ENCODE measurements at regions not wholly inside any gene's neighbourhood (a gene's known extent, or its start where the extent isn't known, plus 50 kb on each side); places are given as distances from the start of the nearest gene placed in this dataset.

GRCh38 chr13:108360139-108360538 is 90.6 kb downstream of the TNFSF13B start:
- no peak for DNase-seq (ENCODE audit: low read depth)

GRCh38 chr13:108361769-108362168 is 92.3 kb downstream of the TNFSF13B start:
- DNase-seq (ENCODE audit: low read depth) = no peak

GRCh38 chr13:108363666-108364065 is 94.1 kb downstream of the TNFSF13B start:
- no peak for DNase-seq (ENCODE audit: low read depth)

- no peak for DNase-seq (ENCODE audit: low read depth)
Measured at GRCh38 chr13:108365255-108365654, 95.7 kb downstream of the TNFSF13B start.

GRCh38 chr13:108368250-108368905 is 98.9 kb downstream of the TNFSF13B start:
- no peak for DNase-seq (ENCODE audit: low read depth)

- DNase-seq (ENCODE audit: low read depth) = no peak
Measured at GRCh38 chr13:108369412-108369811, 99.9 kb downstream of the TNFSF13B start.

- no peak for DNase-seq (ENCODE audit: low read depth)
Measured at GRCh38 chr13:108375034-108375433, 105.5 kb downstream of the TNFSF13B start.

GRCh38 chr13:108375772-108376171 is 106.3 kb downstream of the TNFSF13B start:
- DNase-seq (ENCODE audit: low read depth) = no peak

GRCh38 chr13:108376308-108376707 is 106.8 kb downstream of the TNFSF13B start:
- no peak for DNase-seq (ENCODE audit: low read depth)

GRCh38 chr13:108377646-108378206 is 108.2 kb downstream of the TNFSF13B start:
- DNase-seq (ENCODE audit: low read depth) = no peak

- no peak for DNase-seq (ENCODE audit: low read depth)
Measured at GRCh38 chr13:108383667-108384066, 114.1 kb downstream of the TNFSF13B start.

GRCh38 chr13:108387156-108387555 is 117.6 kb downstream of the TNFSF13B start:
- DNase-seq (ENCODE audit: low read depth) = no peak

- DNase-seq (ENCODE audit: low read depth) = no peak
Measured at GRCh38 chr13:108402850-108403249, 133.3 kb downstream of the TNFSF13B start.

- DNase-seq (ENCODE audit: low read depth) = no peak
Measured at GRCh38 chr13:108407495-108407894, 138.0 kb downstream of the TNFSF13B start.

GRCh38 chr13:108408672-108409071 is 139.2 kb downstream of the TNFSF13B start:
- DNase-seq (ENCODE audit: low read depth) = no peak

GRCh38 chr13:108409730-108410129 is 140.2 kb downstream of the TNFSF13B start:
- no peak for DNase-seq (ENCODE audit: low read depth)

GRCh38 chr13:108419768-108420167 is 150.2 kb downstream of the TNFSF13B start:
- DNase-seq (ENCODE audit: low read depth) = no peak

GRCh38 chr13:108425056-108425455 is 155.5 kb downstream of the TNFSF13B start:
- DNase-seq (ENCODE audit: low read depth) = no peak

GRCh38 chr13:108426893-108427292 is 157.4 kb downstream of the TNFSF13B start:
- DNase-seq (ENCODE audit: low read depth) = no peak

GRCh38 chr13:108427355-108427754 is 157.8 kb downstream of the TNFSF13B start:
- no peak for DNase-seq (ENCODE audit: low read depth)

GRCh38 chr13:108428691-108429090 is 159.2 kb downstream of the TNFSF13B start:
- no peak for DNase-seq (ENCODE audit: low read depth)

- DNase-seq (ENCODE audit: low read depth) = no peak
Measured at GRCh38 chr13:108433976-108434755, 164.6 kb downstream of the TNFSF13B start.

Data from forelimb muscle (tissue), 1 donor.